HPDE6-E6E7 (cell line): ENCODE measurements at regions not wholly inside any gene's neighbourhood (a gene's known extent, or its start where the extent isn't known, plus 50 kb on each side); places are given as distances from the start of the nearest gene placed in this dataset.
A peak's percentile ranks its signal among the peaks of the same experiment; 100 is the strongest.

ENCODE experiments used
- DNase-seq: peaks from one replicate; pipeline ENCODE4 v3.0.0; 2011; ENCODE audit warnings: missing footprints; ENCODE audit errors: extremely low spot score

- no peak for DNase-seq
These were observed 149.2 kb downstream of the ACTL8 start for GRCh38 chr1:17904290-17904689.

- no peak for DNase-seq
These were observed 152.9 kb downstream of the ACTL8 start for GRCh38 chr1:17907999-17908398.

- DNase-seq: no peak
These were observed 153.8 kb downstream of the ACTL8 start for GRCh38 chr1:17908945-17909344.

GRCh38 chr1:17909634-17910033, 154.5 kb downstream of the ACTL8 start:
- DNase-seq: no peak

- DNase-seq: no peak
These were observed 156.7 kb downstream of the ACTL8 start for GRCh38 chr1:17911791-17912190.

- DNase-seq: no peak
These were observed 157.4 kb downstream of the ACTL8 start for GRCh38 chr1:17912491-17912890.

- DNase-seq: no peak
These were observed 158.4 kb downstream of the ACTL8 start for GRCh38 chr1:17913326-17914115.

- no peak for DNase-seq
These were observed 159.0 kb downstream of the ACTL8 start for GRCh38 chr1:17914131-17914530.

- no peak for DNase-seq
These were observed 159.9 kb downstream of the ACTL8 start for GRCh38 chr1:17914987-17915386.

GRCh38 chr1:17915511-17916197, 160.5 kb downstream of the ACTL8 start:
- DNase-seq: no peak

- DNase-seq: no peak
These were observed 161.6 kb downstream of the ACTL8 start for GRCh38 chr1:17916702-17917101.

GRCh38 chr1:17919525-17920439, 164.6 kb downstream of the ACTL8 start:
- DNase-seq: peak; percentile 19

- no peak for DNase-seq
These were observed 165.9 kb downstream of the ACTL8 start for GRCh38 chr1:17920881-17921640.

GRCh38 chr1:17922833-17923232, 167.7 kb downstream of the ACTL8 start:
- no peak for DNase-seq

- no peak for DNase-seq
These were observed 168.5 kb downstream of the ACTL8 start for GRCh38 chr1:17923666-17924065.

- no peak for DNase-seq
These were observed 169.4 kb downstream of the ACTL8 start for GRCh38 chr1:17924578-17924977.

GRCh38 chr1:17925290-17926237, 170.4 kb downstream of the ACTL8 start:
- DNase-seq: no peak

GRCh38 chr1:17926906-17927305, 171.8 kb downstream of the ACTL8 start:
- DNase-seq: no peak

- DNase-seq: no peak
These were observed 172.8 kb downstream of the ACTL8 start for GRCh38 chr1:17927952-17928351.

GRCh38 chr1:17929224-17929623, 174.1 kb downstream of the ACTL8 start:
- DNase-seq: no peak
